PC-3 (cell line): ENCODE measurements at regions not wholly inside any gene's neighbourhood (a gene's known extent, or its start where the extent isn't known, plus 50 kb on each side); places are given as distances from the start of the nearest gene placed in this dataset.

Experiments
- ATAC-seq: fragments of 200-7000 bp; cut with Tn5 transposase; 2 replicates; pipeline ENCODE4 v1.9.1; 2020; ENCODE audit warnings: mild to moderate bottlenecking, moderate library complexity
- BruUV-seq: library from RNA; stranded (reverse); fragments of 400-500 nt; replicated peaks from 2 replicates; lab custom pipeline; 2021; lab: Mats Ljungman, UMichigan
- CTCF ChIA-PET: fragments of 300-600 bp; sonication (Branson Sonifier 250); formaldehyde crosslinking; loops from one replicate; lab custom pipeline; 2022; ENCODE audit warnings: antibody characterized with exemption; lab: Charles Lee
- POLR2A ChIA-PET: fragments of 300-600 bp; sonication (Branson Sonifier 250); formaldehyde crosslinking; loops from one replicate; lab custom pipeline; 2022; ENCODE audit warnings: antibody characterized with exemption; ENCODE audit not compliant: unreplicated experiment; lab: Charles Lee
- DNase-seq: peaks from one replicate; pipeline ENCODE4 v3.0.0-alpha.2; 2015
- H2AFZ ChIP-seq: fragments of 300-600 bp; sonication (generic); 2 replicates; pipeline ENCODE4 v1.6.0; 2016; ENCODE audit warnings: antibody characterized with exemption, low read length
- H3F3A ChIP-seq: fragments of 300-600 bp; sonication (generic); one replicate; pipeline ENCODE4 v1.6.0; 2017; ENCODE audit warnings: antibody characterized with exemption, low read length, control low read depth, mild to moderate bottlenecking; ENCODE audit not compliant: unreplicated experiment
- H3K27ac ChIP-seq: fragments of 300-600 bp; sonication (generic); 2 replicates; pipeline ENCODE4 v1.5.1; 2016; ENCODE audit warnings: mild to moderate bottlenecking, low read length
- H3K27me3 ChIP-seq: fragments of 300-600 bp; sonication (generic); 2 replicates; pipeline ENCODE4 v1.6.1; 2016; ENCODE audit warnings: low read length, mixed read lengths
- H3K36me3 ChIP-seq: fragments of 300-600 bp; sonication (generic); 2 replicates; pipeline ENCODE4 v1.6.1; 2016; ENCODE audit warnings: low read depth, mixed run types, low read length, mixed read lengths
- H3K4me1 ChIP-seq: fragments of 300-600 bp; sonication (generic); 2 replicates; pipeline ENCODE4 v1.5.1; 2016; ENCODE audit warnings: low read length; ENCODE audit not compliant: insufficient read depth
- H3K4me2 ChIP-seq: fragments of 300-600 bp; sonication (generic); 2 replicates; pipeline ENCODE4 v1.6.0; 2016; ENCODE audit warnings: low read length
- H3K4me3 ChIP-seq: fragments of 300-600 bp; sonication (generic); 2 replicates; pipeline ENCODE4 v1.5.1; 2016; ENCODE audit warnings: mild to moderate bottlenecking, low read length, mixed read lengths
- H3K79me2 ChIP-seq: fragments of 300-600 bp; sonication (generic); 2 replicates; pipeline ENCODE4 v1.6.1; 2017; ENCODE audit warnings: low read length, mixed read lengths
- H3K9ac ChIP-seq: fragments of 300-600 bp; sonication (generic); 2 replicates; pipeline ENCODE4 v1.6.0; 2016; ENCODE audit warnings: mild to moderate bottlenecking, low read length
- H3K9me2 ChIP-seq: fragments of 300-600 bp; sonication (generic); replicated peaks from 2 replicates; pipeline ENCODE4 v1.6.1; 2016; ENCODE audit warnings: mixed run types, low read length, mixed read lengths
- H3K9me3 ChIP-seq: fragments of 300-600 bp; sonication (generic); 2 replicates; pipeline ENCODE4 v1.6.1; 2016; ENCODE audit warnings: low read length, mixed read lengths
- H4K20me1 ChIP-seq: fragments of 300-600 bp; sonication (generic); 2 replicates; pipeline ENCODE4 v1.6.1; 2016; ENCODE audit warnings: low read length, mixed read lengths
- CTCF ChIP-seq: fragments of 300-600 bp; sonication (generic); conservative IDR thresholded peaks from 2 replicates; pipeline ENCODE4 v1.5.1; 2017; ENCODE audit warnings: antibody characterized with exemption, low read depth, mild to moderate bottlenecking, low read length
- EZH2 ChIP-seq: fragments of 300-600 bp; sonication (generic); IDR thresholded peaks from one replicate; pipeline ENCODE4 v1.6.1; 2017; ENCODE audit warnings: antibody characterized with exemption, mild to moderate bottlenecking, low read length; ENCODE audit not compliant: unreplicated experiment
- EZH2phosphoT487 ChIP-seq: fragments of 300-600 bp; sonication (generic); IDR thresholded peaks from 2 replicates; pipeline ENCODE4 v1.6.1; 2018; ENCODE audit warnings: mild to moderate bottlenecking, antibody characterized with exemption, low read length, borderline replicate concordance
- intact Hi-C: fragments of 100-400 bp; cut with micrococcal nuclease; formaldehyde crosslinking; loops from 2 replicates; pipeline ENCODE4 v1.9.0; 2023

GRCh38 chr2:106954304-106954703 is 68.3 kb upstream of the ST6GAL2 start:
- H3K27me3 ChIP-seq, result no peaks in the 10 kb centered on the region
- no peaks in the 10 kb centered on the region for H3K79me2 ChIP-seq
- ChIA-PET POLR2A (no interaction called here), CTCF (no interaction called here)
- H3K4me2 ChIP-seq, result no peak overlapping the region
- H3K4me1 ChIP-seq, result no peaks in the 10 kb centered on the region
- no peaks in the 10 kb centered on the region for H3K9me3 ChIP-seq
- BruUV-seq, result no TSS peak
- H3F3A ChIP-seq, result no peaks in the 10 kb centered on the region
- H4K20me1 ChIP-seq, result no peaks in the 10 kb centered on the region
- H3K9ac ChIP-seq, result no peak overlapping the region
- H3K9me2 ChIP-seq, result no peaks in the 10 kb centered on the region
- H3K4me3 ChIP-seq, result no peak overlapping the region
- DNase-seq (no peak), ATAC-seq (no peak)
- peak overlapping the region; percentile 6 for H2AFZ ChIP-seq
- H3K36me3 ChIP-seq, result no peaks in the 10 kb centered on the region
- intact Hi-C loops, result no loop called here
- H3K27ac ChIP-seq, result no peak overlapping the region
- no peak for TF ChIP-seq CTCF
- no peak for TF ChIP-seq EZH2
- TF ChIP-seq EZH2phosphoT487, result no peak

- Histone ChIP-seq H3K36me3 (no peaks in the 10 kb centered on the region), H3K9me3 (no peaks in the 10 kb centered on the region), H3K27ac (no peak overlapping the region), H3K4me3 (no peak overlapping the region), H4K20me1 (no peaks in the 10 kb centered on the region), H3K9ac (no peak overlapping the region), H3K4me2 (no peak overlapping the region), H2AFZ (no peak overlapping the region), H3K27me3 (no peaks in the 10 kb centered on the region), H3K4me1 (no peaks in the 10 kb centered on the region), H3K79me2 (no peaks in the 10 kb centered on the region), H3K9me2 (no peaks in the 10 kb centered on the region), H3F3A (no peaks in the 10 kb centered on the region)
- BruUV-seq, result no TSS peak
- intact Hi-C loops, result no loop called here
- ATAC-seq, result no peak
- no peak for DNase-seq
- CTCF ChIA-PET, result no interaction called here
- POLR2A ChIA-PET, result no interaction called here
- TF ChIP-seq EZH2 (no peak), CTCF (no peak), EZH2phosphoT487 (no peak)
Measured at GRCh38 chr2:106956416-106956815, 70.4 kb upstream of the ST6GAL2 start.

GRCh38 chr2:106956879-106957278 is 70.9 kb upstream of the ST6GAL2 start:
- Histone ChIP-seq H3K9me3 (no peaks in the 10 kb centered on the region), H3K9ac (no peak overlapping the region), H2AFZ (no peak overlapping the region), H3K36me3 (no peaks in the 10 kb centered on the region), H3K4me1 (no peaks in the 10 kb centered on the region), H3F3A (no peaks in the 10 kb centered on the region), H4K20me1 (no peaks in the 10 kb centered on the region), H3K9me2 (no peaks in the 10 kb centered on the region; the same call in 1 of the 2 replicates), H3K27me3 (no peaks in the 10 kb centered on the region), H3K27ac (no peak overlapping the region), H3K79me2 (no peaks in the 10 kb centered on the region), H3K4me2 (no peak overlapping the region), H3K4me3 (no peak overlapping the region)
- BruUV-seq, result no TSS peak
- intact Hi-C loops, result no loop called here
- ChIA-PET CTCF (no interaction called here), POLR2A (no interaction called here)
- TF ChIP-seq EZH2, result no peak
- DNase-seq (peak; percentile 21), ATAC-seq (no peak; the same call in 1 of the 2 replicates)
